ENCODE measurements at regions not wholly inside any gene's neighbourhood (a gene's known extent, or its start where the extent isn't known, plus 50 kb on each side); places are given as distances from the start of the nearest gene placed in this dataset.

DNA sequence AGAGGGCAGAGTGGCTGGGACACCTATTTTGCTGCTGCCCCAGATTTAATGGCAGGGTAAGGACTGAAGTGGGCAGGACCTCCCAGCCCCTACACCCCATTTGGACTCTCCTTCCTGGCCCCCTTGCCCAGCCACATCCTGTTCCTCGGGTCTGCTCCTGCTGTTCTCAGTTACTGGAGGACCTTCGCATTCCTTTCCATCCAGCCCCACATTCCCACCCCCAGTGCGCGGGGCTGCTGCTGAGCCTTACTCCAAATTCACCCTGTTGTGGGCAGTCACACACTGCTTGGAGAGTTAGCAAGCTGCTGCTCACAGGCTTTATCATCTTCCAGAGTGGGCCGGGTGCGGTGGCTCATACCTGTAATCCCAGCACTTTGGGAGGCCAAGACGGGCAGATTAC lies 75.2 kb upstream of the SLC14A2 start:
- TF ChIP-seq, protein P1, sequence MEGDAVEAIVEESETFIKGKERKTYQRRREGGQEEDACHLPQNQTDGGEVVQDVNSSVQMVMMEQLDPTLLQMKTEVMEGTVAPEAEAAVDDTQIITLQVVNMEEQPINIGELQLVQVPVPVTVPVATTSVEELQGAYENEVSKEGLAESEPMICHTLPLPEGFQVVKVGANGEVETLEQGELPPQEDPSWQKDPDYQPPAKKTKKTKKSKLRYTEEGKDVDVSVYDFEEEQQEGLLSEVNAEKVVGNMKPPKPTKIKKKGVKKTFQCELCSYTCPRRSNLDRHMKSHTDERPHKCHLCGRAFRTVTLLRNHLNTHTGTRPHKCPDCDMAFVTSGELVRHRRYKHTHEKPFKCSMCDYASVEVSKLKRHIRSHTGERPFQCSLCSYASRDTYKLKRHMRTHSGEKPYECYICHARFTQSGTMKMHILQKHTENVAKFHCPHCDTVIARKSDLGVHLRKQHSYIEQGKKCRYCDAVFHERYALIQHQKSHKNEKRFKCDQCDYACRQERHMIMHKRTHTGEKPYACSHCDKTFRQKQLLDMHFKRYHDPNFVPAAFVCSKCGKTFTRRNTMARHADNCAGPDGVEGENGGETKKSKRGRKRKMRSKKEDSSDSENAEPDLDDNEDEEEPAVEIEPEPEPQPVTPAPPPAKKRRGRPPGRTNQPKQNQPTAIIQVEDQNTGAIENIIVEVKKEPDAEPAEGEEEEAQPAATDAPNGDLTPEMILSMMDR (IDR thresholded peaks at IDR 0.05; ENCODE audit: low read length, missing control alignments): no peak
- no peak overlapping the region for H3K4me3 ChIP-seq (replicated peaks; ENCODE audit: low read depth, low read length)
- no peak for DNase-seq (ENCODE audit: low read depth)

DNA sequence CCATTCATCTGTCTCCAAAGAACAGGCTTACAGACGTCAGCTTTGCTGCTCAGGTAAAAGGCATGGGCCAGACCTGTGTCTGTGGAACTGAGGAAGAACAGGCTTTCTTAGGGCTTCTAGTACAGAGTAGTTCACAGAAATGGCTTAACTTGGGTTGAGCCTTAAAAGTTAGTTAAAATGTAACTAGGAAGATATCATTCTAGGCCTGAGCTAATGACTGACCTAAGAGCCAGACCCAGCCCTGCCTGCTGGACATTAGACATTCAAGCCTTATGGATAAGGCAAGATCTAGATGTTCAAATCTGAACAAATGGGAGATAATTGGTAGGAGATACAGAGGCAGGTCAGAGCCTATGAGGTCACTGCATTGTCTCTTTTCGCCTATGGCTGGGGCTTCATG lies 73.9 kb upstream of the SLC14A2 start:
- H3K4me3 ChIP-seq (replicated peaks; ENCODE audit: low read depth, low read length): no peak overlapping the region
- TF ChIP-seq, protein P1 (IDR thresholded peaks at IDR 0.05; ENCODE audit: low read length, missing control alignments): no peak

DNA sequence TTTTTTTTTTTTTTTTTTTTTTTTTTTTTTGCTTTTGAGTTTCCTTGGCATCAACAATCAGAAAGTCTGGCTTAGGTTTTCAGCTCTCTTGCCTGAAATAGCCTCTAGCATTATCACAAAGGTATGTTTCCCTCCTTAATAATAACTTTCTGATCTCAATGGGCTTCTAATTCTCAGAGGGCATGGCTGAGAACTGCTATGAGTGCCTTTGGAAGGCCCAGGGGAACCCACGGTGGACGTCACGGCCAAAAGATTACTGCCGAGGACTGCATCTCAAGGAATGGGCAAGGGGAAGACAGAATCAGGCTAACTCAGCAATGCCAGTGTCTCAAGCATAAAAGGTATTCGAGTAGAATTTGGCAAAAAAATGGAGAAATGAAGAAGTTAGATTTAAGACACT lies 73.2 kb upstream of the SLC14A2 start:
- H3K4me3 ChIP-seq (replicated peaks; ENCODE audit: low read depth, low read length): no peak overlapping the region
- TF ChIP-seq, protein P1 (IDR thresholded peaks at IDR 0.05; ENCODE audit: low read length, missing control alignments): no peak
- no peak for DNase-seq (ENCODE audit: low read depth)

More for the DNA sequence above, 73.9 kb upstream of the SLC14A2 start:
- no peak for DNase-seq (ENCODE audit: low read depth)

DNA sequence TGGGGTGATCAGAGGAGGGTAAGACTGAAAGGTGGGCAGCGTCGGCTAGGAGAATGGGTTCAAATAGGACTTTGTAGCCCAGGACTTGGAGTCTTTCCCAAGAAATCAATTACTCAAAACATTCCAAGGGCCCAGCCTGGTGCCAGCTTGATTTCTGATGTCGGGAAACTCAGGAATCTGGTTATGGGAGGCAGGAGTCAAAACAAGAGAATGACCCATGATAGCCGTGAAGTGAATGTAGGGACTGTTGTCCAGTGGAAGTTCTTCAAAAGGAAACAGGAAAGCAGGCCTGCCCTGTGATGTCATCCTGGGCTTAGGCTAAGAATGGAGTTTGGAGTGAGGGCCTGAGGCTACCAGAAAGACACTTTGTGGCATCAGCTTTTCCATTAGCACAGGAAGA lies 67.4 kb upstream of the SLC14A2 start:
- DNase-seq (ENCODE audit: low read depth): no peak
- H3K4me3 ChIP-seq (replicated peaks; ENCODE audit: low read depth, low read length): no peak overlapping the region

DNA sequence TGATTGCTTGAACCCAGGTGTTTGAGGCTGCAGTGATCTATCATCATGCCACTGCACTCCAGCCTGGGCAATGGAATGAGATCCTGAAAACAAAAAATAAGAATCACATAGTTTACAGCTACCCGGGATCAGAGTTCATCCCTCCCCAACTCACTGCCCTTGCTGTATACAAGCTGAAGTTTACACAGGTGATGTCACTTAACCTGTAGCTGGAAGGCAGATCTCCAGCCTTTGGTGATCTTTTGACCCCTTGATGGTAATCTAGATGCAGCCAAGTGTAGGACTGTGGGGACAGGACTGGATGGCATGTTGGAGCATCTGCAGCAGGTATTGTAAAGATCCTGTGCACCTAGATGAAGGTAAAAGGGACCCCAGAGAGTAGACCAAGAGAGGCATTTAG lies 66.7 kb upstream of the SLC14A2 start:
- no peak overlapping the region for H3K4me3 ChIP-seq (replicated peaks; ENCODE audit: low read depth, low read length)
- no peak for DNase-seq (ENCODE audit: low read depth)
- TF ChIP-seq, protein P1 (IDR thresholded peaks at IDR 0.05; ENCODE audit: low read length, missing control alignments): no peak

More for the DNA sequence above, 67.4 kb upstream of the SLC14A2 start:
- TF ChIP-seq, protein P1 (IDR thresholded peaks at IDR 0.05; ENCODE audit: low read length, missing control alignments): no peak

DNA sequence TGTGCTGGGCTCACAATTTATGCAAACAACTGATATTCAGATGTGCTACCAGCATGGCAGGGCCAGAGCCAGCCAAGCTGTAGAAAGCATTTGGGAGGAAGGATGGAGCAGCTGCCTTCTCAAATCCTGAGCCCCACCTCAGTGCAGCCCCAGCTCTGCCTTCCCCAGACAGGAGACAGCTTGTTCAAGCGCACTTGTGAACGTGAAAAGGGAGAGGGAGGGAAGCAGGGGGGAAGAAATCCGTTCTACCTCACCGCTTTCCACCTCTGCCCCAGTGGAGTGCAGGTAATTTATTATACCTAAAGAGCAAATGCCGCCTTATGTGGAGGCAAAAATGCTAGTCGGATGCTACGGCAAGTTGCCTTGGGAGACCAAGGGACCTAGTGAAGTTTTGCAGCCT lies 66.0 kb upstream of the SLC14A2 start:
- H3K4me3 ChIP-seq (replicated peaks; ENCODE audit: low read depth, low read length): no peak overlapping the region
- DNase-seq (ENCODE audit: low read depth): no peak
- TF ChIP-seq, protein P1 (IDR thresholded peaks at IDR 0.05; ENCODE audit: low read length, missing control alignments): no peak

DNA sequence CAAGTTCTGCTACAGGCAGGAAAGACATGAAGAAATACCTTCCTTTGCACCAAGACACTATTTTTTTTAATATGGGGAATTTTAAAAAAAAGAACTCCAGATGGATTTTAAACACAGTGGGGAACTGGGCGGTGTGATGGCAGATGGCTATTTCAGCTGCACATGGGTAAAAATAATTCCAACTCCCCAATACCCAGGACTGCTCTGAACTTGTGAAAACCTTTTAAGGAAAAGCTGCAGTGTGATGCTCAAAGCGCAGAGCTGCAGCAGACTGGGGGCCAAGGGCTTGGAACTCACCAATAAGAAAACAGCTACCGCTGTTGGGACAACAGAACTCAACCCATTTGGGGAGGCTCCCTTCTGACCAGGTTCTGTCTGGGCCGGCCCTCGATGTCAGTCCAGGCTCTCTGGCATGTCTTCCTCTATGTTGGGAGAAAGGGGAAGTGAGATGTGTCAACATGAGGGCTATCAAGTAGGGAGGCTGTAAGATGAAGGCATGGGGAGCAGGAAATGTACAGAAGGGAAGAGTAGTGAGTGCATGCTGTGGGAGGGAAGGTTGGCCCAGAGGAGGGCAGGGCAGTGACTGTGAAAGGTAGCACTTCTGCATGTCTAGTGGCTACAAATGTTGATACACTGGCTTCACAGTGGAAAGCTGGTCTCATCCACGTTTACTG lies 64.0 kb upstream of the SLC14A2 start:
- H3K4me3 ChIP-seq (replicated peaks; ENCODE audit: low read depth, low read length): no peak overlapping the region

More for the DNA sequence above, 64.0 kb upstream of the SLC14A2 start:
- DNase-seq (ENCODE audit: low read depth): no peak
- TF ChIP-seq, protein P1 (IDR thresholded peaks at IDR 0.05; ENCODE audit: low read length, missing control alignments): no peak
